ENCODE measurements at regions not wholly inside any gene's neighbourhood (a gene's known extent, or its start where the extent isn't known, plus 50 kb on each side); places are given as distances from the start of the nearest gene placed in this dataset.

GRCh38 chr18:73688851-73689711, 458.6 kb downstream of the FBXO15 start:
- no peak for TF ChIP-seq CTCF (conservative IDR thresholded peaks at IDR 0.05 in 1 of 2, IDR thresholded peaks at IDR 0.05 in 1 of 2; ENCODE audit: low read depth in 1 of 2, low read length in 2 of 2)
- TF ChIP-seq EZH2 (IDR thresholded peaks at IDR 0.05; ENCODE audit: low read length, missing control alignments), result no peak

All from fibroblast of lung (primary cell).